ENCODE measurements at regions not wholly inside any gene's neighbourhood (a gene's known extent, or its start where the extent isn't known, plus 50 kb on each side); places are given as distances from the start of the nearest gene placed in this dataset.

GRCh38 chr6:30828027-30828962 lies 56.0 kb upstream of the DDR1 start:
- TF ChIP-seq CTCF (conservative IDR thresholded peaks at IDR 0.05), result peak; percentile 97
- TF ChIP-seq ZFX (IDR thresholded peaks at IDR 0.05), result no peak
